ENCODE measurements at regions not wholly inside any gene's neighbourhood (a gene's known extent, or its start where the extent isn't known, plus 50 kb on each side); places are given as distances from the start of the nearest gene placed in this dataset.

GRCh38 chr12:58361056-58361455 lies 419.7 kb downstream of the ATP23 start:
- no peak for TF ChIP-seq CTCF (IDR thresholded peaks at IDR 0.05)
- no peak for TF ChIP-seq ZFX (IDR thresholded peaks at IDR 0.05; ENCODE audit: borderline replicate concordance)
